ENCODE measurements at regions not wholly inside any gene's neighbourhood (a gene's known extent, or its start where the extent isn't known, plus 50 kb on each side); places are given as distances from the start of the nearest gene placed in this dataset.

- TF ChIP-seq CTCF (IDR thresholded peaks at IDR 0.05) (no peak), POLR2A (IDR thresholded peaks at IDR 0.05) (no peak)
Measured at GRCh38 chr6:54775576-54775975, 71.0 kb upstream of the FAM83B start.

Data from tibial nerve (tissue), 3 donors.